Fibroblast of lung (primary cell): ENCODE measurements at regions not wholly inside any gene's neighbourhood (a gene's known extent, or its start where the extent isn't known, plus 50 kb on each side); places are given as distances from the start of the nearest gene placed in this dataset.

Experiments
- CTCF ChIP-seq, 2 donors: IDR thresholded peaks in 1 of 2; conservative IDR thresholded peaks in 1 of 2; 1 replicate in 1 of 2; 2 replicates in 1 of 2; pipeline ENCODE4 v1.5.1; 2011 to 2012; ENCODE audit warnings: low read length in 2 of 2, control low read depth in 1 of 2, inconsistent platforms in 1 of 2, low read depth in 1 of 2, mild to moderate bottlenecking in 1 of 2
- EZH2 ChIP-seq: IDR thresholded peaks from 2 replicates; pipeline ENCODE4 v1.5.1; 2012; ENCODE audit warnings: low read length, control low read depth, mild to moderate bottlenecking; ENCODE audit errors: missing control alignments

- no peak for TF ChIP-seq CTCF (conservative IDR thresholded peaks at IDR 0.05 in 1 of 2, IDR thresholded peaks at IDR 0.05 in 1 of 2; ENCODE audit: low read depth in 1 of 2, low read length in 2 of 2)
- no peak for TF ChIP-seq EZH2
Measured at GRCh38 chr11:112404112-112404511, 143.5 kb upstream of the PLET1 start.
